GM19324 (cell line): ENCODE measurements at regions not wholly inside any gene's neighbourhood (a gene's known extent, or its start where the extent isn't known, plus 50 kb on each side); places are given as distances from the start of the nearest gene placed in this dataset.
"Not testable (repeated sequence)": the region's sequence is repeated elsewhere in the genome, so short reads cannot be mapped to it uniquely, and the experiment has no call there.

Source experiments
- ATAC-seq: cut with Tn5 transposase; IDR thresholded peaks from one replicate; pipeline ENCODE4 v1.9.1; 2021; ENCODE audit warnings: mild to moderate bottlenecking, moderate library complexity; ENCODE audit not compliant: unreplicated experiment, low FRiP score

GRCh38 chr2:101612019-101612418 is 85.5 kb upstream of the MAP4K4 start:
- no peak for ATAC-seq

- ATAC-seq = no peak
These were observed 86.7 kb upstream of the MAP4K4 start for GRCh38 chr2:101610750-101611315.

GRCh38 chr2:101609433-101609832 is 88.1 kb upstream of the MAP4K4 start:
- ATAC-seq = no peak

- no peak for ATAC-seq
These were observed 88.8 kb upstream of the MAP4K4 start for GRCh38 chr2:101608408-101609310.

- ATAC-seq = no peak
These were observed 100.1 kb upstream of the MAP4K4 start for GRCh38 chr2:101597347-101597944.

- ATAC-seq = no peak
These were observed 101.2 kb upstream of the MAP4K4 start for GRCh38 chr2:101596333-101596732.

- no peak for ATAC-seq
These were observed 110.3 kb upstream of the MAP4K4 start for GRCh38 chr2:101587251-101587650.

- no peak for ATAC-seq
These were observed 108.9 kb upstream of the RFX8 start for GRCh38 chr2:101583861-101584260.

- no peak for ATAC-seq
These were observed 106.9 kb upstream of the RFX8 start for GRCh38 chr2:101581675-101582299.

- ATAC-seq = no peak
These were observed 105.6 kb upstream of the RFX8 start for GRCh38 chr2:101580528-101580927.

- ATAC-seq = no peak
These were observed 103.8 kb upstream of the RFX8 start for GRCh38 chr2:101578671-101579070.

GRCh38 chr2:101578135-101578534 is 103.2 kb upstream of the RFX8 start:
- ATAC-seq = not testable (repeated sequence)

GRCh38 chr2:101577173-101577572 is 102.3 kb upstream of the RFX8 start:
- ATAC-seq = no peak

GRCh38 chr2:101574622-101575021 is 99.7 kb upstream of the RFX8 start:
- no peak for ATAC-seq

GRCh38 chr2:101571951-101572350 is 97.0 kb upstream of the RFX8 start:
- ATAC-seq = no peak

- ATAC-seq = no peak
These were observed 95.1 kb upstream of the RFX8 start for GRCh38 chr2:101569886-101570520.

GRCh38 chr2:101568969-101569368 is 94.1 kb upstream of the RFX8 start:
- ATAC-seq = no peak

- no peak for ATAC-seq
These were observed 91.8 kb upstream of the RFX8 start for GRCh38 chr2:101566632-101567228.

GRCh38 chr2:101563849-101564248 is 88.9 kb upstream of the RFX8 start:
- ATAC-seq = no peak

GRCh38 chr2:101560780-101561315 is 85.9 kb upstream of the RFX8 start:
- ATAC-seq = no peak
